Kidney (tissue), 13 donors: ENCODE measurements at regions not wholly inside any gene's neighbourhood (a gene's known extent, or its start where the extent isn't known, plus 50 kb on each side); places are given as distances from the start of the nearest gene placed in this dataset.

Source experiments
- DNase-seq, 5 donors: peaks; one replicate each; pipeline ENCODE4 v3.0.0-alpha.2; 2013 to 2020
- FAIRE-seq: peaks from 2 replicates; lab custom pipeline; 2012; peaks lifted over from hg19 to GRCh38; lab: Jason Lieb, UNC
- H3K27ac ChIP-seq, 2 donors: one replicate each; pipeline ENCODE4 v1.7.0; 2013; ENCODE audit warnings: low read depth in 2 of 2, low read length in 2 of 2, inconsistent platforms in 1 of 2
- H3K27me3 ChIP-seq: one replicate; pipeline ENCODE4 v1.7.1; 2013; ENCODE audit warnings: low read length, inconsistent platforms; ENCODE audit not compliant: control insufficient read depth, insufficient read depth
- H3K36me3 ChIP-seq, 3 donors: one replicate each; pipeline versions ENCODE4 v1.7.0 to v1.7.1; 2013; ENCODE audit warnings: low read length in 3 of 3, control low read depth in 1 of 3, inconsistent platforms in 1 of 3; ENCODE audit not compliant: insufficient read depth in 3 of 3, control insufficient read depth in 2 of 3
- H3K4me1 ChIP-seq, 3 donors: one replicate each; pipeline versions ENCODE4 v1.7.0 to v1.7.1; 2013; ENCODE audit warnings: low read length in 3 of 3, inconsistent platforms in 1 of 3, low read depth in 1 of 3; ENCODE audit not compliant: control insufficient read depth in 2 of 3, insufficient read depth in 2 of 3
- H3K4me3 ChIP-seq, 3 donors: one replicate each; pipeline versions ENCODE4 v1.7.0 to v1.8.1; 2013; ENCODE audit warnings: low read length in 3 of 3, control low read depth in 1 of 3, inconsistent platforms in 1 of 3
- H3K9ac ChIP-seq, 3 donors: one replicate each; pipeline versions ENCODE4 v1.7.0 to v1.7.1; 2013; ENCODE audit warnings: low read length in 3 of 3, control low read depth in 1 of 3, inconsistent platforms in 1 of 3
- H3K9me3 ChIP-seq, 3 donors: one replicate each; pipeline versions ENCODE4 v1.7.0 to v1.7.1; 2013; ENCODE audit warnings: low read length in 3 of 3, control low read depth in 1 of 3, inconsistent platforms in 1 of 3; ENCODE audit not compliant: control insufficient read depth in 2 of 3, insufficient read depth in 1 of 3
- CTCF ChIP-seq: IDR thresholded peaks from 3 replicates; pipeline ENCODE4 v1.5.1; 2012; ENCODE audit warnings: mild to moderate bottlenecking, moderate library complexity, borderline replicate concordance; ENCODE audit not compliant: insufficient read depth; ENCODE audit errors: extremely low read depth
- intact Hi-C: fragments of 100-400 bp; cut with DNase I; formaldehyde crosslinking; loops from one replicate; pipeline ENCODE4 v1.11.1; 2022
- donor health status: control.
- donor health status: control.
- donor health status: control.
- donor health status: control.
- donor health status: control.
- donor health status: DM: yes; HTN: yes; CAD: no.
- donor health status: Normal renal cell carcinoma (clear cell type).

- DNase-seq = no peak
- Histone ChIP-seq H3K27ac (no peak overlapping the region), H3K36me3 (no peaks in the 10 kb centered on the region), H3K4me1 (no peaks in the 10 kb centered on the region), H3K9me3 (peaks cover 0 to 4% (median 0%) of the 10 kb centered on the region in 3 donors), H3K27me3 (no peaks in the 10 kb centered on the region), H3K4me3 (no peak overlapping the region), H3K9ac (no peak overlapping the region)
- no peak for TF ChIP-seq CTCF
- intact Hi-C loops = no loop called here
- no peak for FAIRE-seq
Measured at GRCh38 chr2:16007167-16007934, 67.0 kb downstream of the MYCN start.

GRCh38 chr2:16006537-16007166, 66.3 kb downstream of the MYCN start:
- TF ChIP-seq CTCF = no peak
- Histone ChIP-seq H3K9ac (no peak overlapping the region), H3K36me3 (no peaks in the 10 kb centered on the region), H3K27me3 (no peaks in the 10 kb centered on the region), H3K9me3 (peaks cover 0 to 4% (median 0%) of the 10 kb centered on the region in 3 donors), H3K4me1 (no peaks in the 10 kb centered on the region), H3K27ac (no peak overlapping the region), H3K4me3 (no peak overlapping the region)
- intact Hi-C loops = no loop called here
- no peak for DNase-seq
- no peak for FAIRE-seq

- peaks cover 0 to 4% (median 0%) of the 10 kb centered on the region in 3 donors for H3K9me3 ChIP-seq
- no peaks in the 10 kb centered on the region for H3K36me3 ChIP-seq
- H3K27ac ChIP-seq = no peak overlapping the region
- intact Hi-C loops = no loop called here
- DNase-seq = no peak
- H3K4me1 ChIP-seq = no peaks in the 10 kb centered on the region
- H3K27me3 ChIP-seq = no peaks in the 10 kb centered on the region
- no peak for FAIRE-seq
- H3K4me3 ChIP-seq = no peak overlapping the region
- TF ChIP-seq CTCF = no peak
- no peak overlapping the region for H3K9ac ChIP-seq
Measured at GRCh38 chr2:16005816-16006536, 65.6 kb downstream of the MYCN start.
